ENCODE measurements at regions not wholly inside any gene's neighbourhood (a gene's known extent, or its start where the extent isn't known, plus 50 kb on each side); places are given as distances from the start of the nearest gene placed in this dataset.
A peak's percentile ranks its signal among the peaks of the same experiment; 100 is the strongest.

GRCh38 chr4:26082565-26082964 is 168.5 kb downstream of the SMIM20 start:
- no peaks in the 10 kb centered on the region for H3K9me3 ChIP-seq (ENCODE audit: low read depth, low read length)

GRCh38 chr4:26083987-26084386 is 170.0 kb downstream of the SMIM20 start:
- Histone ChIP-seq H3K4me1 (ENCODE audit: insufficient read depth, low read length) (peaks cover 50% of the 10 kb centered on the region), H4K20me1 (ENCODE audit: insufficient read depth, low read length) (no peaks in the 10 kb centered on the region), H3K27me3 (ENCODE audit: insufficient read depth, low read length) (peaks cover 38% of the 10 kb centered on the region), H3K79me2 (ENCODE audit: insufficient read depth, low read length) (no peaks in the 10 kb centered on the region), H2AFZ (ENCODE audit: low read length) (no peak overlapping the region), H3K36me3 (ENCODE audit: insufficient read depth, low read length) (no peaks in the 10 kb centered on the region), H3K9me3 (ENCODE audit: low read depth, low read length) (no peaks in the 10 kb centered on the region), H3K27ac (ENCODE audit: low read depth, low read length) (no peak overlapping the region), H3K4me2 (ENCODE audit: insufficient read depth, low read length) (peak overlapping the region; percentile 39), H3K4me3 (ENCODE audit: insufficient read depth, low read length) (no peak overlapping the region)
- TF ChIP-seq CTCF (IDR thresholded peaks at IDR 0.05; ENCODE audit: extremely low read depth, low read depth, low read length) = no peak
- peak; percentile 90 for DNase-seq (ENCODE audit: insufficient read length, low spot score, missing footprints)

More at GRCh38 chr4:26082565-26082964, 168.5 kb downstream of the SMIM20 start:
- no peaks in the 10 kb centered on the region for H3K36me3 ChIP-seq (ENCODE audit: insufficient read depth, low read length)
- H3K4me3 ChIP-seq (ENCODE audit: insufficient read depth, low read length) = no peak overlapping the region
- no peak for DNase-seq (ENCODE audit: insufficient read length, low spot score, missing footprints)
- H3K27me3 ChIP-seq (ENCODE audit: insufficient read depth, low read length) = peaks cover 38% of the 10 kb centered on the region
- H4K20me1 ChIP-seq (ENCODE audit: insufficient read depth, low read length) = no peaks in the 10 kb centered on the region
- no peak overlapping the region for H3K27ac ChIP-seq (ENCODE audit: low read depth, low read length)
- no peaks in the 10 kb centered on the region for H3K79me2 ChIP-seq (ENCODE audit: insufficient read depth, low read length)
- H2AFZ ChIP-seq (ENCODE audit: low read length) = no peak overlapping the region
- no peak overlapping the region for H3K4me2 ChIP-seq (ENCODE audit: insufficient read depth, low read length)
- peaks cover 36% of the 10 kb centered on the region for H3K4me1 ChIP-seq (ENCODE audit: insufficient read depth, low read length)
- no peak for TF ChIP-seq CTCF (IDR thresholded peaks at IDR 0.05; ENCODE audit: extremely low read depth, low read depth, low read length)

- Histone ChIP-seq H3K79me2 (ENCODE audit: insufficient read depth, low read length) (no peaks in the 10 kb centered on the region), H4K20me1 (ENCODE audit: insufficient read depth, low read length) (no peaks in the 10 kb centered on the region), H3K36me3 (ENCODE audit: insufficient read depth, low read length) (no peaks in the 10 kb centered on the region), H3K4me2 (ENCODE audit: insufficient read depth, low read length) (peak overlapping the region; percentile 39), H3K4me1 (ENCODE audit: insufficient read depth, low read length) (peaks cover 52% of the 10 kb centered on the region), H3K27ac (ENCODE audit: low read depth, low read length) (no peak overlapping the region), H2AFZ (ENCODE audit: low read length) (no peak overlapping the region), H3K9me3 (ENCODE audit: low read depth, low read length) (no peaks in the 10 kb centered on the region), H3K27me3 (ENCODE audit: insufficient read depth, low read length) (peaks cover 38% of the 10 kb centered on the region), H3K4me3 (ENCODE audit: insufficient read depth, low read length) (no peak overlapping the region)
- no peak for DNase-seq (ENCODE audit: insufficient read length, low spot score, missing footprints)
- no peak for TF ChIP-seq CTCF (IDR thresholded peaks at IDR 0.05; ENCODE audit: extremely low read depth, low read depth, low read length)
These were observed 170.4 kb downstream of the SMIM20 start for GRCh38 chr4:26084414-26084813.

GRCh38 chr4:26085551-26085950 is 171.5 kb downstream of the SMIM20 start:
- H3K4me3 ChIP-seq (ENCODE audit: insufficient read depth, low read length) = no peak overlapping the region
- H4K20me1 ChIP-seq (ENCODE audit: insufficient read depth, low read length) = no peaks in the 10 kb centered on the region
- no peak overlapping the region for H3K4me2 ChIP-seq (ENCODE audit: insufficient read depth, low read length)
- H3K27ac ChIP-seq (ENCODE audit: low read depth, low read length) = no peak overlapping the region
- no peaks in the 10 kb centered on the region for H3K36me3 ChIP-seq (ENCODE audit: insufficient read depth, low read length)
- no peaks in the 10 kb centered on the region for H3K79me2 ChIP-seq (ENCODE audit: insufficient read depth, low read length)
- peaks cover 52% of the 10 kb centered on the region for H3K4me1 ChIP-seq (ENCODE audit: insufficient read depth, low read length)
- TF ChIP-seq CTCF (IDR thresholded peaks at IDR 0.05; ENCODE audit: extremely low read depth, low read depth, low read length) = no peak
- peaks cover 33% of the 10 kb centered on the region for H3K27me3 ChIP-seq (ENCODE audit: insufficient read depth, low read length)
- H2AFZ ChIP-seq (ENCODE audit: low read length) = no peak overlapping the region
- no peak for DNase-seq (ENCODE audit: insufficient read length, low spot score, missing footprints)
- no peaks in the 10 kb centered on the region for H3K9me3 ChIP-seq (ENCODE audit: low read depth, low read length)
